ENCODE measurements at regions not wholly inside any gene's neighbourhood (a gene's known extent, or its start where the extent isn't known, plus 50 kb on each side); places are given as distances from the start of the nearest gene placed in this dataset.

DNA sequence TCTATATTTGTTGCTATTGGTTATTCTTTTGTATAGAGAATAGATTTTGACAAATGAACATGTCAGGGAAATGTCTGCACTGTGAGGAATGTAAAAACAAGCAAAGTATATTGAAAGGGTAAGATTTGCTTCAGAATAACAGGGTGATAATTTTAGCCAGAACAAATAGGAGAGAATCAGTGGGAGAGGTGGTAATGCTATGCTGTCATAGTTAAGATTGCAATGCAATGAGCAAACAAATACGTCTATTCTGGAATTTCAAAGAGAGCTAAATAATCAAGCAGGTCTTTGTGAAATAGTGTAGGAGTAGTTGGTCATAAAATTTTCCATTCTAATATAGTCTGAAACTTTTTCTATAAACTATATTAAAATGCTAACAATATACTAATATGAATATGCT is 1478.4 kb downstream of the TECRL start:
- TF ChIP-seq CTCF (IDR thresholded peaks at IDR 0.05) (no peak), POLR2AphosphoS5 (IDR thresholded peaks at IDR 0.05) (no peak), POLR2A (IDR thresholded peaks at IDR 0.05) (no peak)
